Fibroblast of lung (primary cell): ENCODE measurements at regions not wholly inside any gene's neighbourhood (a gene's known extent, or its start where the extent isn't known, plus 50 kb on each side); places are given as distances from the start of the nearest gene placed in this dataset.

Source experiments
- CTCF ChIP-seq, 2 donors: IDR thresholded peaks in 1 of 2; conservative IDR thresholded peaks in 1 of 2; 1 replicate in 1 of 2; 2 replicates in 1 of 2; pipeline ENCODE4 v1.5.1; 2011 to 2012; ENCODE audit warnings: low read length in 2 of 2, control low read depth in 1 of 2, inconsistent platforms in 1 of 2, low read depth in 1 of 2, mild to moderate bottlenecking in 1 of 2
- EZH2 ChIP-seq: IDR thresholded peaks from 2 replicates; pipeline ENCODE4 v1.5.1; 2012; ENCODE audit warnings: low read length, control low read depth, mild to moderate bottlenecking; ENCODE audit errors: missing control alignments

DNA sequence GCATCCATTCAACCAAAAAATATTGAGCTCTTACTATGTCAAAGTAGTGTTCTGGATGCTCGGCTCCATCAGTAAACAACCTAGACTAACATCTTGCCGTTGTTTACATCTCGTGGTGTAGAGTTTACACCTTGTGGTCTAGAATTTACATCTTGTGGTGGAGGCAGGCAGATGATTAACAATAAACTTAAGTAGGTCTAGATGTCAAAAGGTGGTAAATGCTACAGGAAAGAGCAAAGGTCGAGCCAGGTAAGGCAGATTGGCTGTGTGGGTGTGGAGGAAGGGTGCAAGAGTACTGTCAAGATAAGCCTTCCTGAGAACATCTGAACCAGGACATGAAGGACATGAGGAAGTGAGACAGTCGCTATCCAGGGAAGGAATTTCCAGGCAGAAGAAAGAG, 88.4 kb upstream of the ESR1 start:
- TF ChIP-seq CTCF (conservative IDR thresholded peaks at IDR 0.05 in 1 of 2, IDR thresholded peaks at IDR 0.05 in 1 of 2; ENCODE audit: low read depth in 1 of 2, low read length in 2 of 2) = no peak
- TF ChIP-seq EZH2 = no peak
